ENCODE measurements at regions not wholly inside any gene's neighbourhood (a gene's known extent, or its start where the extent isn't known, plus 50 kb on each side); places are given as distances from the start of the nearest gene placed in this dataset.
"Not testable (repeated sequence)": the region's sequence is repeated elsewhere in the genome, so short reads cannot be mapped to it uniquely, and the experiment has no call there.

DNA sequence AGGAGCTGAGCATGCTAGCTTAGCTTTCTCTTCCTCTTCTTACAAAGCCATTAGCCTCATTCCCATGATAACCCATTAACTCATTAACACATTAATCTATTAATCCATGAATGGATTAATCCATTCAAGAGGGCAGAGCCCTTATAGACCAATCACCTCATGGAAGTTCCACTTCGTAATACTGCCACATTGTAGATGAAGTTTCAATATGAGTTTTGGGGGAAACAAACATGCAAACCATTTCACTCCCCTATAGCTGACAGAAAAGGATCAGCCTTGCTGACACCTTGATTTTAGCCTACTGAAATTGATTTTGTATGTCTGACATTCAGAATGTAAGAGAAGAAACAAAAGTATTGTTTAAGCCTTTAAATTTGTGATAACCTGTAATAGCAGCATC, 251.8 kb upstream of the GALNTL6 start:
- no peak for DNase-seq
- no peak for ATAC-seq
- intact Hi-C loops (cut with micrococcal nuclease) = no loop called here

DNA sequence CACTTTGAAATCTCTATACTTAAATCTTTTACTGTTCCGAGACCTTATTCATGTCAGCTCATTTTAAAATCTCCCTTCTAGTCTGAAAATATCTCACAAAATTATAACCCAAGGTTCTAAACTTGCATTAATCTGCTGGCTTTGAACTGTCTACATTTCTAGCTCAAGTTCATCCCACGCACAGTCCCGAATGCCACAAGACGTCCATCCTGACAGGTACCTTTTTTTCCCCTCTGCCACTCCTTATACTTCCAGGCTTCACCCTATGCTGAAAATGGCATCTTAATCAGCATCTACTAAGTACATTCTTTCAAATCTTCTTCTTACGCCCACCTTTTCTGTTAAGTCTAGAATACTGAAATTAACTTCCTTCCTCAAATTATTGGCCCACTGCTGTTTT, 259.2 kb upstream of the GALNTL6 start:
- intact Hi-C loops (cut with micrococcal nuclease) = no loop called here

DNA sequence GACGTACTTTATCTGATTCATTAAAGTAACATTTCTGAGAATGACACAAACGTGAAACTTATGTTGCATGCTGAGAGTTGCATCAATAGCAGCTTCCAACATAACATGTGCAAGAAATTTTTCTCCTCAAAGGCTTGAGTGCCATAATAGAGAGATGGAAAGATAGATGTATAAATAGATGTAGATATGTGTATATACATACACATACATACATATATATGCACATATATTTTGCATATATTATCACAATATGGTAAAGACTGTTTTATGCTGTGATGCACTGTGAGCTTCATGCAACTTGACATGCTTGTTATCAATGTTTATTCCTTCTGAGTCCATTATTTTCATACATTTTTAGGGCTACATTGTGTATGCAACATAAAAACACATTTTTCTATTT, 270.6 kb upstream of the GALNTL6 start:
- intact Hi-C loops (cut with micrococcal nuclease) = no loop called here
- DNase-seq (no peak), ATAC-seq (no peak)

More for the DNA sequence above, 259.2 kb upstream of the GALNTL6 start:
- ATAC-seq (no peak), DNase-seq (no peak)

DNA sequence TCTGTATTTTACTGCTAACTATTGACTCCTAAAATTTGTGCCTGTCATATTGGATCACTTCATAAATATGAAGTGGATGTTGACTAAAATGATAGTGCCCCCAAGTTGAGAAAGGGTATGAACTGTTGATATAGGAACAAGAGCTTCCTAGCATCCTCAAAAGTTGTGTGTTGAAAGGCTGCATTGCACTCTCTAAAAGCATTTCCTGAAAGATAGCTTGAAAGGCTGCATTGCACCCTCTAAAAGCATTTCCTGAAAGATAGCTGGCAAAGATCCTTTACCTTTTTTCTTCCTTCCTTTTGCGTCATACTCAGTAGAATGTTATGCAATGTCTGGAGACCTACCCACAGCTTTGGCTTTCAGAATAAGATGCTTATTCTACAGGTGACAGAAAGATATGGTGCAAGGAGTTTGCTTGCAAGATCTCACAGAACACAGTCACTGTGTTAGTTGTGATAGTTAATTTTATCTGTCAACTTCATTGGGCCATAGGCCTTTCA, 274.6 kb upstream of the GALNTL6 start:
- DNase-seq (no peak), ATAC-seq (no peak)
- intact Hi-C loops (cut with micrococcal nuclease) = no loop called here

DNA sequence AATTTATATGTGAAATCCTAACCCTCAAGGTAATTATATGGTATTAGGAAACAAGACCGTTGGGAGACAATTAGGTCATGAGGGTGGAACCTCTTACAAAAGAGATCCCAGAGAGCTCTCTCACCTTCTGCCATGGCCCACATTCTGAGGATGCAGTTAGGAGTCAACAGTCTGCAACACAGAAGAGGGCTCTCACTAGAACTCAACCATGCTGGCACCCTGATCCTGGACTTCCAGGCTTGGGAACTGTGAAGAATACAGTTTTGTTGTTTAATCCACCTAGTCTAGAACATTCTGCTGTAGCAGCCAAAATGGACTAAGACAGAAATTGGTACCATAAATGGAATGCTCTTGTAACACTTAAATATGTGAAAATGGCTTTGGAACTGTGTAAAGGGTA, 278.8 kb upstream of the GALNTL6 start:
- no peak for DNase-seq
- ATAC-seq = no peak
- intact Hi-C loops (cut with micrococcal nuclease) = no loop called here

DNA sequence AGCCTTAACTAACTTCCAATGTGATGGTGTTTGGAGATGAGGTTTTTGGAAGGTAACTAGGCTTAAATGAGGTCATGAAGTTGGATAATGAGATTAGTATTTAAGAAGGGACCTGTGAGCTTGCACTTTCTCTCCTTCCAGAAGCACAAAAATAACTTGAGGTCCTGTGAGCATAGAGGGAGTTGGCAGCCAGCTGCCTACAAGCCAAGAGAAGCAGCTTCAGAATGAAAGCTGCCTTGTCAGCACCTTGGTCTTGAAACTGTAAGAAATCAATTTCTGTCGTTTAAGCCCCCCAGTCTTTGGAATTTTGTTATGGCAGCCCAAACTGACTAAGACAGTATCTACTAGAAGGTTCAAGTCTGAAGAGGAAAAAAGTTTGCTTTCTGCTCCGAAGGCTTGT, 280.2 kb upstream of the GALNTL6 start:
- DNase-seq (no peak), ATAC-seq (no peak)
- intact Hi-C loops (cut with micrococcal nuclease) = no loop called here

DNA sequence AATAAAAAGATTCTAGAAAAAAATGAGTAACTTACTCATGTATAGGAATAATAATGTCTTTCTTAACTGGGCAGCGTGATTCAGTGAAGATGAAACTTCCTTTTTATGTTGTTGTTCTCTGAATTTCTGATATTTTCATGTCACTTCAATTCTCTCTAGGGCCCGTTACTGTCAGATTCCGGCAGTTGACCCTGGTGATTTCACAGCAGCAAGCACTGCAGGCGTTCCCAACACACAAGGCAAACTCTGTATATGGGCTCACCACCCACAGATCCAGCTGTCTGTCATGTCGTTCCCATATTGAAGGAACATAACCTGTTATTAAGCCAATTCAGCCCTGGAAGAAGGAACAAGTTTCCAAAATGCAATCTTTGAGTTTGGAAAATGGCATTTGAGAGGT, 288.3 kb upstream of the GALNTL6 start:
- intact Hi-C loops (cut with micrococcal nuclease) = no loop called here
- ATAC-seq = no peak
- DNase-seq = no peak

DNA sequence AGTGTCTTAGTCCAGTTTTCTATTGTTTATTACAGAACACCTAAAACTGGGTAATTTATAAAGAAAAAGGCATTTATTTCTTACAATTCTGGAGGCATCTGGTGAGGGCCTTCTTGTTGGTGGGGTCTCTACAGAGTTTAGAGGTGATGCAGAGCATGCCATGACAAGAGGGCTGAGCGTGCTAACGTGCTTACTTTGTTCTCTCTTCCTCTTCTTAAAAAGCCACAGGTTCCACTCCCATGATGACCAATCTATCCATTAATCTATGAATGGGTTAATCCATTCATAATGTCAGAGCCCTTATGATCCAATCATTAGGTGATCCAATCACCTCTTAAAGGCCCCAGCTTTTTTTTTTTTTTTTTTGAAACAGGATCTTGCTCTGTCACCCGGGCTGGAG, 291.5 kb upstream of the GALNTL6 start:
- intact Hi-C loops (cut with micrococcal nuclease) = no loop called here
- ATAC-seq (no peak), DNase-seq (no peak)

DNA sequence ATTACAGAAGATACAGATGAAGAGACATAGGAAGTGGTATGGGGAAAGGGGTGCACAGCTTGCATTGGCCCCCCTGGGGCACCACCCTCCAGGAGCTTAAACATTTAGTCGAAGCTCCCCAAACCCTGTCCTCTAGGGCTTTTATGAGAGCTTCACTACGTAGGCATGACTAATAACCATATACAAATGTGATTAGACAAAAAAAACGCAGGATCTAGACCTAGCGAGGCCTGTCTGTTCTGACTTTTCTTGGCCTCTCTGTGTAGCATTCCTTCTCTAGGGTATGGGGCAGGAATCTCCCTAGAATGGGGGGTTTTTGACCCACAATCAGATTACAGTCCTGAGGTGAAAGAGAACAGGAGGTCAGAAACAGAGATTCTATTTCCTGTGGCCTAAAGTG, 293.7 kb upstream of the GALNTL6 start:
- no peak for DNase-seq
- intact Hi-C loops (cut with micrococcal nuclease) = no loop called here
- ATAC-seq = no peak

DNA sequence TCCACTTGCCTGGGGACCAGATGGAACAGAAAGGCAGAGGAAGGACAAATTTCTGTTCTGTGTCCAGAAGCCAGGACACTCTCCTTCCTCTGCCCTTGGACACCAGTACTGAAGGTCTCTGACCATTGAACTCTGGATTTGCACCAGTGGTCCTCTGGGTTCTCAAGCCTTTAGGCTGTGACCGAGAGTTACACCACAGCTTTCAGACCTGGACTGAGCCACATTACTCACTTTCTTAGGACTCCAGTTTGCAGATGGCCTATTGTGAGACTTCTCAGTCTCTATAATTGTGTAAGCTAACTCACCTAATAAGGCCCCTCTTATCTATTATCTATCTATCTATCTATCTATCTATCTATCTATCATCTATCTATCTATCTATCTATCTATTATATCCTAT, 295.3 kb upstream of the GALNTL6 start:
- DNase-seq (no peak), ATAC-seq (no peak)
- intact Hi-C loops (cut with micrococcal nuclease) = no loop called here

DNA sequence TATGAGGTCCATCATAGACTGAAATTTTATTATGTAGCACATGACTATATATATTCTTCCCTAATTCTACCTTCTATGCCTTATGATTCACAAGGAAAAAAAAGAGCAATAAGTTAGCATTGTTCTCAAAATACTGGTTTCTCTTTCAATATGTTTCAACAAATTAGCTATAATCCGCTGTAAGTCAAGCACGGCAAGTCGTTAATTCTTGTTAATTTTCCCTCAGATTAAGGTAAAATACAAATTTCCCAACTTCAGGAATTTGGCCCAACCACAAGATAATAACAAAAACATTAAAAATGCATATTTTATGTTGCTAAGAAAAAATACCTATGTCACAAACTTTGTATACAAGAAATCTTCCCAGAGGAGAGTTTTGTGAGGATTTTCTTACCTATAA, 296.5 kb upstream of the GALNTL6 start:
- ATAC-seq (no peak), DNase-seq (no peak)
- intact Hi-C loops (cut with micrococcal nuclease) = no loop called here

DNA sequence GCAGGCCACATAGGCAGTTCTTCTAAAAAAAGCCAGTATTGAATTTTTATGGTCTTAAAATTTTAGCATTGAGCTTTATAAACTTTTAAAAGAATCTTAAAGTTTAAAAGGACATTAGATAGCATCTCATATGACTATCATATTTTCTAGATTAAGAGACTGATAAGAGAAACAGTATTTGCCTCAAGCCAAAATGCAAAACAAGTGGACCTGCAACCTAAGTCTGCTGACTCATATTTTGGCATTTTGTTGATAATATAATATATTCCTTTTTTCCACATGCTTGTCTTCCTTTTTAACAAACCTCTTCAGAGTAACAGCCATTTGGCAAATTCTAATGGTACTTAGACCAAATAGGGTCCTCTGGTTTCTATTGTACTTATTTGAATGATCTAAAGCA, 328.5 kb upstream of the GALNTL6 start:
- intact Hi-C loops (cut with micrococcal nuclease) = no loop called here
- no peak for DNase-seq
- no peak for ATAC-seq

DNA sequence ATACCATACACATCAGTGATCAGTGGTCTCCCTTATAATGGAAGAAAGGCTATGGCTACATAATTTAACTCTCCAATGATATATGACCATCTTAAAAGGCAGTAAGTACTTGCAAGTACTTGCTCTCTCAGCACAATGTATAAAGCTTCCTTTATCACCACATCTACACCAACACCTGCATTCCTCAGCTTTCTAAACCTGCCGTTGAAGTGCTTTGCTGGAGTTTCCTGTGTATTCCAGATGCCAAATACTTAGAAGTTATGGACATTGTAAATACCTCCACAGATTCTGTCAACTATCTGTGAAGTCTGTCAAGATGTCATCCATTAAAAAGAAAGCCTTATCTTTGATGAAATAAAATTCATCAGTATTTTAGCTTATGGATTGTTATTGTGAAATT, 335.0 kb upstream of the GALNTL6 start:
- intact Hi-C loops (cut with micrococcal nuclease) = no loop called here
- DNase-seq (no peak), ATAC-seq (no peak)

DNA sequence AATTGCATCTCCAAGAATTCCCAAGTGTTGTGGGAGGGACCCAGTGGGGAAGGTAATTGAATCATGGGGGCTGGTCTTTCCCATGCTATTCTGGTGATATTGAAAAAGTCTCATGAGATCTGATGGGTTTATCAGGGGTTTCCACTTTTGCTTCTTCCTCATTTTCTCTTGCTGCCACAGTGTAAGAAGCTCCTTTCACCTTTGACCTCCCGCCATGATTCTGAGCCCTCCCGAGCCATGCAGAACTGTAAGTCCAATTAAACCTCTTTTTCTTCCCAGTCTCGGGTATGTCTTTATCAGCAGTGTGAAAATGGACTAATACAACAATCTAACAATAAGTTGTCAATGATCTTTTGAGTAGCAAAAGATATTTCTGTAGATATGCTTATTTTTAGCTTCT, 338.1 kb upstream of the GALNTL6 start:
- DNase-seq; intact Hi-C loops (cut with micrococcal nuclease); ATAC-seq: not testable (repeated sequence)

DNA sequence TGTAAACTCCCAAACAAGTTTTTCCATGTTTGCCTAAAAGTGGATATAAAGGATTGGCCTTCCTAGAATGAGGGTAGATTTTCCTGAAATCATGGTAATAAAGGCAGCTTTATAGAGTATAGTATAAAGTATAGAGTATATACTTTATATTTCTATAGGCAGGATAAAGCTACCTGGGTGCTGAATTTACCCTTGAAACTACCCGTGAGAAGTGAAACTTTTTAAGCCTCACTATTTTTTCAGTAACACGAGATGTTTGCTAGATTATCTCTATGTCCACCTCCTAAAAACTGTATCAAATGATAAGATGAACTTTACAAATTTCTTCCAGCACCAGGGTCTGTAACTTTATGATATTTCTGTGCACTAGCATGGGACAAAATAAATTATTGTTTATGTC, 340.0 kb upstream of the GALNTL6 start:
- DNase-seq (no peak), ATAC-seq (no peak)
- intact Hi-C loops (cut with micrococcal nuclease) = no loop called here

DNA sequence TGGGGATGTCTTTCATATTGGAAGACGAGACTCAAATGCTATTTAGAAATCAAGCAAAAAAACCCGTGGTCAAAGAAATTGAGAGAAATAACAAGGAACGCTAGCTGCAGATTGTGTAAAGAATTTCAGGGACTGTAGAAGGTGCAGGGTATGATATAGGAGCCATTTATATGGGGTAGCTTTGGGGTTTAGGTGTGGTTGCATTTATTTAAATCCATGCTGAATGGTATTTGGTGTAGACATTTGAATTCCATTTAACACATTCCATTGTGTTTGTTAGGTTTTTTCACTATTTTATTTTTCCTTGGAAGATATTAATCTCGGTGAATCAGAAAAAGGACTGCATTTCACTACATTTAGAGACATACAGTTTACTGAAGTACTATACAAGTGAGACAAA, 341.0 kb upstream of the GALNTL6 start:
- intact Hi-C loops (cut with micrococcal nuclease) = no loop called here
- no peak for DNase-seq
- ATAC-seq = no peak

DNA sequence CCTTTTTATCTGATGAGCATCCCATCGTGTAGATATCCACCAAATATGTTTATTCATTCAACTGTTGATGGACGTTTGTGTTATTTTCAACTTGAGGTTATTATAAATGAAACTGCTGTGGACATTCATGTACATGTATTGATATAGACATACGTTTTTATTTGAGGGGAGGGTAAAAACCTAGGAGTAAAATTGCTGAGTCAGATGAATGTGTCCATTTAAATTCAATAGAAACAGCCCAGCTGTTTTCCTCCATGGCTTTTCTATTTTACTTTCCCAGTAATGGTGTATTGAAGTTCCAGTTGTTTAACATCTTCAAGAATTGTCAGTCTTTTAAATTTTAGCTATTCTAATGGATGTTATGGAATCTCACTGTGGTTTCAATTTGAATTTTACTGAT, 348.7 kb upstream of the GALNTL6 start:
- intact Hi-C loops (cut with micrococcal nuclease) = no loop called here
- ATAC-seq = no peak
- DNase-seq = no peak

DNA sequence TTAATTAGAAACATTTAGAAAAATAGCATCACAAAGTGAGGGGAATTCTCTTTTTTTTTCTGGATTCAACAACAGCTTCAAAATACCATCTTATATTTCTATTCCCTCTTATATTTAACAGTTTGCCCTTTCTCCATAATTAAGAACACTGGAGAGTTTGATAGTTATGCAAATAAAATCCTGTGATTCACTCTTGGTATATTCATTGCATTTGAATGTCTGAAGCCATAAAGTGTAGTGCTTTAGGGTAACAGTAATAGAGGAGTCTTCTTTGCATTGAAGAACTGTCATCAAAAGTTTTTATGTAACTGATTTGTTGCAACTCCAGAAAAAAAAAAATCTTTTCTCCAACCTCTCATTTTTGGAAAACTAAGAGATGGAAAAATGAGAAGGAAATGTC, 352.0 kb upstream of the GALNTL6 start:
- DNase-seq (no peak), ATAC-seq (no peak)
- intact Hi-C loops (cut with micrococcal nuclease) = no loop called here

DNA sequence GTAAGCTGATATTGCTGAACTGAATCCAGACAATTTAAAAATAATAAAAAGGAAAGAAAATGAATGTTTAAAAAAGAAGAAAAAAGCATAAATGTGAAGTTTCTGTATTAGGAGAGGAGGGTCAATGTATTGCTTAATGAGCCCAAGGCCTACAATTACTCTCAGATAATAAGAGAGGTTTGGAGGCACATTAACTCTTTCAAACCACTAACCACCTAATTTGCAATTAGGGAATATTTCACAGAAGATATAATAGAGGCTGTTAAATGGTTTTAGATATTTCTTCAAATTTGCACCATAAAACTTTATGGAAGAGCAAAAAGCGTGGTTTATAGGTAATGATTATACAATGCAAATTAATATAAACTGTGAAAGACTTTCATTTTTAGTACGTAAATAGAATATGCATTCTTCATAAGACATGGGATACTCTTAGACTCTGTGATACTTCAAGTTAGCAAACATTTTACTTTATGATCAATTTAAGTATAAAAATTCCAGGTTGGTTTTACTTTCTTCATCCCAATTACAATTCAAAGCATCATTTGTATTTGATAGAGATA, 364.2 kb upstream of the GALNTL6 start:
- ATAC-seq (no peak), DNase-seq (no peak)
- intact Hi-C loops (cut with micrococcal nuclease) = no loop called here

DNA sequence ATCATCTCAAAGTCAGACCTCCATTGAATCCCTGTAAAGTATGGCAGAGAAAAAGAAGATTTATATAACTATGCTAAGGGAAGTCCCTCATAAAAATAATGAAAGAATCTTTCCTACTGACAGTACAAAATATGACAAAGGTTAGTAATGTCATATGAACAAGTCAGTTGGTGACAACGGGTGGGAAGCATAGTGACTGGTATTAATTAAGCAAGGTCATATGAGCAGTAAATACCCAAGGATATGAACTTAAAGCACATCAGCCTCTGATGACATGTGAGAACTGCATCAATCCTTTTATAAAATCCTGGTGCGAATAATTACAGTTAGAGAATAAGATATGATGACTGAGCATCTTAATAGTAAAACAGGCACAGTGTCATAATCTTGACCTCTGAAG, 364.8 kb upstream of the GALNTL6 start:
- ATAC-seq (no peak), DNase-seq (no peak)
- intact Hi-C loops (cut with micrococcal nuclease) = no loop called here

DNA sequence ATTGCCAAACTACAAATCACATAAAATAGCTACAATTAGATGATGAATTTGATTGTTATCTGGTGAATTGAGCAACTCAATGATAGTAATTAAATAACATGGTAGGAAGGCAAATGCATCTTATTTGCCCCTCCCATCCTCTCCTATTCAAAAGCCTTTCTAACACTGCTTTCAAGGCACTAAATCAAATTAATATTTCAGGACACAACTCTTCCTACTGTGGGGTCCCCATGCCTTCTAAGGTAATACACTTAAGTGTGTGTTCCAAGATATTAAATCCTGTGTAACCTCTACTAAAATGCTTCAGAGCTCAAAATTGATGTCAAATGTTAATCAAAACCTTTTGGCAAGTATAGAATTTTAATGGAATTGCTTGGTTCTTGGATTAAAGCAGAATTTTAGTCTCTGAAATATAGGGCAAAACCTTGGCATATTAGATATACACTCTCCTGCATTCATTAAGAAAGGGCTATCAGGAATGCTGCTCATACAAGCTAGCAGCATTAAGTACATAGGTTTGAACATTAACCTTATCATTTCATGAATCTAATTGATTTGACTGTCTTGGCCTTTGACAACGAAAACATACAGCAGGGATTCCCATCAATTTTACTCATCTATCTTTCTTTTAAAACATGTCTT, 371.8 kb upstream of the GALNTL6 start:
- ATAC-seq (no peak), DNase-seq (no peak)
- intact Hi-C loops (cut with micrococcal nuclease) = no loop called here

DNA sequence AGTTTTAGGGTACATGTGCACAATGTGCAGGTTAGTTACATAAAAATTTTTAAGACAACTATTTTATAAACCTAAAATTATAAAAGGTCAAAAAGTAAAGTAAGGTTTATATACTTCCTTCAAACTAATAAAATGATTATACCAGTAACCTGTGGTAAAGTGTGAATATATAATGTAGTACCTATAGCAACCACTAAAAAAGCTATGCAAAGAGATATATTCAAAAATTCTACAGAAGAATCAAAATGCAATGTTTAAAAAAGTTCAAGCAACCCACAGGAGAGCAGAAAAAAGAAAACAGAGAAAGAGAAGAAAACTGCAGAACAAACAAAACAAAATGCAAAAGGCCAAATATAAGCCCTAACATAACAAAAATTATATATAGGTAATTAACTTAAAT, 379.5 kb upstream of the GALNTL6 start:
- ATAC-seq (no peak), DNase-seq (no peak)

More for the DNA sequence above, 379.5 kb upstream of the GALNTL6 start:
- intact Hi-C loops (cut with micrococcal nuclease) = no loop called here
